ENCODE measurements at regions not wholly inside any gene's neighbourhood (a gene's known extent, or its start where the extent isn't known, plus 50 kb on each side); places are given as distances from the start of the nearest gene placed in this dataset.

GRCh38 chr15:36067483-36068274, 511.7 kb upstream of the CDIN1 start:
- Mint-ChIP-seq H3K4me3 (no peak overlapping the region), H3K4me1 (ENCODE audit: low read depth) (no peaks in the 10 kb centered on the region), H3K36me3 (ENCODE audit: low read depth) (no peaks in the 10 kb centered on the region), H3K9me3 (no peaks in the 10 kb centered on the region), H3K27ac (no peak overlapping the region), H3K27me3 (no peaks in the 10 kb centered on the region)
- ATAC-seq: no peak
- intact Hi-C loops (cut with micrococcal nuclease): no loop called here
- ChIA-PET CTCF (no interaction called here), POLR2A (no interaction called here)
- no peak for TF ChIP-seq CTCF (IDR thresholded peaks at IDR 0.05)
- no peak for DNase-seq

- H3K36me3 Mint-ChIP-seq (ENCODE audit: low read depth): no peaks in the 10 kb centered on the region
- peaks cover 3% of the 10 kb centered on the region for H3K9me3 Mint-ChIP-seq
- H3K27me3 Mint-ChIP-seq: no peaks in the 10 kb centered on the region
- H3K4me3 Mint-ChIP-seq: no peak overlapping the region
- H3K27ac Mint-ChIP-seq: no peak overlapping the region
- no peak for DNase-seq
- no peaks in the 10 kb centered on the region for H3K4me1 Mint-ChIP-seq (ENCODE audit: low read depth)
- intact Hi-C loops (cut with micrococcal nuclease): no loop called here
- CTCF ChIA-PET: no interaction called here
- POLR2A ChIA-PET: no interaction called here
- no peak for TF ChIP-seq CTCF (IDR thresholded peaks at IDR 0.05)
- ATAC-seq: no peak
Observed at GRCh38 chr15:36075333-36075732, 504.1 kb upstream of the CDIN1 start.

GRCh38 chr15:36079021-36079420, 500.4 kb upstream of the CDIN1 start:
- peaks cover 17% of the 10 kb centered on the region for H3K9me3 Mint-ChIP-seq
- no peaks in the 10 kb centered on the region for H3K27me3 Mint-ChIP-seq
- ChIA-PET POLR2A (interaction anchor here (1.1 kb wide), 1 partner anchor 423 kb away, joined by 3 read pairs; no protein-coding TSS in a partner anchor), CTCF (no interaction called here)
- DNase-seq (no peak), ATAC-seq (no peak)
- H3K27ac Mint-ChIP-seq: no peak overlapping the region
- TF ChIP-seq CTCF (IDR thresholded peaks at IDR 0.05): no peak
- H3K4me1 Mint-ChIP-seq (ENCODE audit: low read depth): no peaks in the 10 kb centered on the region
- intact Hi-C loops (cut with micrococcal nuclease): no loop called here
- H3K4me3 Mint-ChIP-seq: no peak overlapping the region
- no peaks in the 10 kb centered on the region for H3K36me3 Mint-ChIP-seq (ENCODE audit: low read depth)

GRCh38 chr15:36080759-36081158, 498.7 kb upstream of the CDIN1 start:
- Mint-ChIP-seq H3K36me3 (ENCODE audit: low read depth) (no peaks in the 10 kb centered on the region), H3K27ac (no peak overlapping the region), H3K27me3 (no peaks in the 10 kb centered on the region), H3K4me3 (no peak overlapping the region), H3K4me1 (ENCODE audit: low read depth) (no peaks in the 10 kb centered on the region), H3K9me3 (peaks cover 19% of the 10 kb centered on the region)
- CTCF ChIA-PET: no interaction called here
- DNase-seq (no peak), ATAC-seq (no peak)
- no peak for TF ChIP-seq CTCF (IDR thresholded peaks at IDR 0.05)
- POLR2A ChIA-PET: no interaction called here
- intact Hi-C loops (cut with micrococcal nuclease): no loop called here

GRCh38 chr15:36090286-36090946, 489.0 kb upstream of the CDIN1 start:
- Mint-ChIP-seq H3K27ac (no peak overlapping the region), H3K4me3 (no peak overlapping the region)
- POLR2A ChIA-PET: no interaction called here

More at GRCh38 chr15:36090286-36090946, 489.0 kb upstream of the CDIN1 start:
- no peaks in the 10 kb centered on the region for H3K27me3 Mint-ChIP-seq
- TF ChIP-seq CTCF (IDR thresholded peaks at IDR 0.05): no peak
- H3K9me3 Mint-ChIP-seq: no peaks in the 10 kb centered on the region
- ATAC-seq (no peak), DNase-seq (no peak)
- no peaks in the 10 kb centered on the region for H3K4me1 Mint-ChIP-seq (ENCODE audit: low read depth)
- intact Hi-C loops (cut with micrococcal nuclease): no loop called here
- H3K36me3 Mint-ChIP-seq (ENCODE audit: low read depth): no peaks in the 10 kb centered on the region
- CTCF ChIA-PET: interaction anchor here (0.6 kb wide), 1 partner anchor 1011 kb away, joined by 3 read pairs; no protein-coding TSS in a partner anchor
